ENCODE measurements at regions not wholly inside any gene's neighbourhood (a gene's known extent, or its start where the extent isn't known, plus 50 kb on each side); places are given as distances from the start of the nearest gene placed in this dataset.

- Histone ChIP-seq H3K27ac (ENCODE audit: insufficient read depth, low read length) (no peak overlapping the region), H3K23ac (ENCODE audit: low read depth, low read length) (no peak overlapping the region), H4K8ac (ENCODE audit: low read depth in 2 of 2, low read length in 2 of 2) (0 out of 4 replicates have a peak overlapping the region, but pooled peaks of 1 of the 2 experiments have one; percentile 11), H3K18ac (ENCODE audit: low read depth, low read length) (peak overlapping the region; percentile 5; the same call in 1 of the 2 replicates), H4K5ac (ENCODE audit: low read depth, low read length) (peak overlapping the region; percentile 23; the same call in 1 of the 2 replicates), H3K4me3 (ENCODE audit: insufficient read depth, low read depth, low read length) (no peak overlapping the region), H2AK5ac (ENCODE audit: low read depth, low read length) (peak overlapping the region; percentile 79), H2AK9ac (replicated peaks; ENCODE audit: low read depth, low read length, poor library complexity) (no peak overlapping the region), H3K9ac (ENCODE audit: low read depth, low read length) (no peak overlapping the region), H3K9me3 (ENCODE audit: control insufficient read depth, insufficient read depth, low read length) (peaks cover 2% of the 10 kb centered on the region; the same call in 1 of the 2 replicates), H2BK15ac (ENCODE audit: low read depth, low read length) (peak overlapping the region; percentile 41; the same call in 1 of the 3 replicates), H3K56ac (ENCODE audit: extremely low read depth, insufficient read depth, low read length) (no peak overlapping the region), H2BK120ac (ENCODE audit: low read depth, low read length) (peak overlapping the region; percentile 11; the same call in 1 of the 2 replicates), H3K4ac (ENCODE audit: low read depth, low read length) (peak overlapping the region; percentile 4; the same call in 1 of the 2 replicates), H3K79me1 (ENCODE audit: low read depth in 1 of 2, low read length in 2 of 2) (no peaks in the 10 kb centered on the region), H3K36me3 (ENCODE audit: control insufficient read depth, insufficient read depth, low read length) (no peaks in the 10 kb centered on the region), H2AFZ (replicated peaks; ENCODE audit: low read length, poor library complexity) (no peak overlapping the region), H4K20me1 (ENCODE audit: insufficient read depth, low read length) (no peaks in the 10 kb centered on the region), H3K4me1 (ENCODE audit: control insufficient read depth, insufficient read depth, low read length) (peaks cover 16% of the 10 kb centered on the region), H2BK5ac (ENCODE audit: low read depth, low read length, poor library complexity, severe bottlenecking) (no peak overlapping the region), H3K9me1 (ENCODE audit: insufficient read depth, low read length) (peaks cover 17% of the 10 kb centered on the region), H3K4me2 (ENCODE audit: low read depth, low read length) (no peak overlapping the region), H3K27me3 (ENCODE audit: control insufficient read depth, insufficient read depth, low read length) (no peaks in the 10 kb centered on the region; the same call in 1 of the 2 replicates), H4K91ac (ENCODE audit: insufficient read depth, low read depth, low read length) (peak overlapping the region; percentile 5), H2BK20ac (ENCODE audit: low read depth, low read length) (peak overlapping the region; percentile 25; the same call in 1 of the 2 replicates), H3K14ac (replicated peaks; ENCODE audit: low read depth, low read length) (no peak overlapping the region)
- 65% methylated on average over 4 of the region's 10 CpGs; no CpG with 5 or more reads in 1 of the 2 experiments for WGBS, 2 experiments (ENCODE audit: extremely low coverage in 2 of 2, insufficient read length in 1 of 2)
- CTCF ChIA-PET = no interaction called here
- no TSS peak for BruUV-seq (replicated peaks)
- ATAC-seq (ENCODE audit: low read depth) (no peak), DNase-seq (peak; percentile 42)
- dilution Hi-C loops (cut with HindIII; ENCODE audit: low sequenced_read_pairs, unreplicated experiment) (no loop called here), intact Hi-C loops (cut with micrococcal nuclease) (no loop called here), in situ Hi-C loops (cut with MboI; ENCODE audit: low sequenced_read_pairs) (no loop called here)
- POLR2A ChIA-PET (ENCODE audit: unreplicated experiment) = no interaction called here
- TF ChIP-seq RAD21 (IDR thresholded peaks at IDR 0.05; ENCODE audit: low read length) = no peak
- TF ChIP-seq CTCF (conservative IDR thresholded peaks at IDR 0.05; ENCODE audit: low read depth, low read length) = no peak
- TF ChIP-seq MAFK (IDR thresholded peaks at IDR 0.05; ENCODE audit: low read depth, low read length) = no peak
- TF ChIP-seq FOS (IDR thresholded peaks at IDR 0.05; ENCODE audit: low read depth, low read length) = no peak; the same call in 1 of the 2 replicates
- no peak for TF ChIP-seq ELK1 (IDR thresholded peaks at IDR 0.05; ENCODE audit: borderline replicate concordance, low read depth, low read length)
- TF ChIP-seq CEBPB (IDR thresholded peaks at IDR 0.05; ENCODE audit: low read depth, low read length) = no peak
- no peak for TF ChIP-seq MXI1 (IDR thresholded peaks at IDR 0.05; ENCODE audit: borderline replicate concordance, low read depth, low read length)
- TF ChIP-seq SMC3 (IDR thresholded peaks at IDR 0.05; ENCODE audit: low read depth, low read length) = no peak
- TF ChIP-seq POLR2A (IDR thresholded peaks at IDR 0.05; ENCODE audit: low read depth, low read length) = no peak
- TF ChIP-seq RCOR1 (IDR thresholded peaks at IDR 0.05; ENCODE audit: insufficient replicate concordance, low read length) = no peak
- no peak for TF ChIP-seq MAZ (IDR thresholded peaks at IDR 0.05; ENCODE audit: borderline replicate concordance, low read depth, low read length)
- no peak for TF ChIP-seq BHLHE40 (IDR thresholded peaks at IDR 0.05; ENCODE audit: low read depth, low read length)
- TF ChIP-seq NFE2L2 (IDR thresholded peaks at IDR 0.05; ENCODE audit: low read depth, low read length) = no peak
- TF ChIP-seq CHD1 (IDR thresholded peaks at IDR 0.05; ENCODE audit: low read depth, low read length) = no peak
- no peak for TF ChIP-seq USF2 (IDR thresholded peaks at IDR 0.05; ENCODE audit: low read depth, low read length)
These were observed 69.9 kb downstream of the RHOB start for GRCh38 chr2:20516646-20517341.
